ENCODE measurements at regions not wholly inside any gene's neighbourhood (a gene's known extent, or its start where the extent isn't known, plus 50 kb on each side); places are given as distances from the start of the nearest gene placed in this dataset.
"Not testable (repeated sequence)": the region's sequence is repeated elsewhere in the genome, so short reads cannot be mapped to it uniquely, and the experiment has no call there.

DNA sequence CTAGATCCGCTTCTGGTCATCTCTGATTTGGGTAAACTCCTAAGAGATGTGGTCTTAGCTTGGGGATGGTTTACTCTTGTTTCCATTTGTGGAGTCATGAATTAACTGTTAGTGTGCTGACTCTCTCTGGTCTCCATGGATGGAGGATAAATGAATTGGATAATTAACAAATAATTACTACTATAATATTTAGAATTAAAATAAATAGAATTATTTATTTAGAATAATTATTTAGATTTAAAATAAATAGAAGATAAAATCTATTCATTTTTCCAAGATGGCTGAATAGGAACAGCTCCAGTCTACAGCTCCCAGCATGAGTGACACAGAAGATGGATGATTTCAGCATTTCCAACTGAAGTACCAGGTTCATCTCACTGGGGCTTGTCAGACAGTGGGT is 1587.4 kb upstream of the AGA start:
- TF ChIP-seq, protein P1, sequence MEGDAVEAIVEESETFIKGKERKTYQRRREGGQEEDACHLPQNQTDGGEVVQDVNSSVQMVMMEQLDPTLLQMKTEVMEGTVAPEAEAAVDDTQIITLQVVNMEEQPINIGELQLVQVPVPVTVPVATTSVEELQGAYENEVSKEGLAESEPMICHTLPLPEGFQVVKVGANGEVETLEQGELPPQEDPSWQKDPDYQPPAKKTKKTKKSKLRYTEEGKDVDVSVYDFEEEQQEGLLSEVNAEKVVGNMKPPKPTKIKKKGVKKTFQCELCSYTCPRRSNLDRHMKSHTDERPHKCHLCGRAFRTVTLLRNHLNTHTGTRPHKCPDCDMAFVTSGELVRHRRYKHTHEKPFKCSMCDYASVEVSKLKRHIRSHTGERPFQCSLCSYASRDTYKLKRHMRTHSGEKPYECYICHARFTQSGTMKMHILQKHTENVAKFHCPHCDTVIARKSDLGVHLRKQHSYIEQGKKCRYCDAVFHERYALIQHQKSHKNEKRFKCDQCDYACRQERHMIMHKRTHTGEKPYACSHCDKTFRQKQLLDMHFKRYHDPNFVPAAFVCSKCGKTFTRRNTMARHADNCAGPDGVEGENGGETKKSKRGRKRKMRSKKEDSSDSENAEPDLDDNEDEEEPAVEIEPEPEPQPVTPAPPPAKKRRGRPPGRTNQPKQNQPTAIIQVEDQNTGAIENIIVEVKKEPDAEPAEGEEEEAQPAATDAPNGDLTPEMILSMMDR (IDR thresholded peaks at IDR 0.05; ENCODE audit: low read depth, low read length, missing control alignments): no peak
- H3K4me3 ChIP-seq (replicated peaks; ENCODE audit: low read depth, low read length): no peak overlapping the region
- no peak for DNase-seq (ENCODE audit: extremely low read depth, low read depth)

DNA sequence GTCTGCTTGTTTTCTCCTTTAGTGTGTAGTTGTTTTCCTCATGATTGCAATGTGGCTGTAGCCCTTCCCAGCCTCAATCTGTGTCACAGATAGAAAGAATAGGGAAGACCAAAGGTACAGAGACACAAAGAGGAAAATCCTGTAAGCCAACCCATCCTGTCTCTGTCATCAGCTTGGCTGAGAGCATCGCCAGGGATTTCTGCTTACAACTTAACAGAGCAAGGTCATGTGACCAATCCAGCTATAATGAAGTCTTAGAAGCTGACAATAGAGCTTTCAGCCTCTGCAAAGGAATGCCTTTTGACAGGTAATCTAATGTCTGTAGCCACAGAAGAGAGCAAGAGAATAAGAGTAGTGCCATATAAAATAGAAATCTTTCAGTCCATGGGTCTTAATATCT is 1598.0 kb upstream of the AGA start:
- H3K4me3 ChIP-seq (replicated peaks; ENCODE audit: low read depth, low read length): no peak overlapping the region
- TF ChIP-seq, protein P1 (IDR thresholded peaks at IDR 0.05; ENCODE audit: low read depth, low read length, missing control alignments): no peak
- DNase-seq (ENCODE audit: extremely low read depth, low read depth): no peak

DNA sequence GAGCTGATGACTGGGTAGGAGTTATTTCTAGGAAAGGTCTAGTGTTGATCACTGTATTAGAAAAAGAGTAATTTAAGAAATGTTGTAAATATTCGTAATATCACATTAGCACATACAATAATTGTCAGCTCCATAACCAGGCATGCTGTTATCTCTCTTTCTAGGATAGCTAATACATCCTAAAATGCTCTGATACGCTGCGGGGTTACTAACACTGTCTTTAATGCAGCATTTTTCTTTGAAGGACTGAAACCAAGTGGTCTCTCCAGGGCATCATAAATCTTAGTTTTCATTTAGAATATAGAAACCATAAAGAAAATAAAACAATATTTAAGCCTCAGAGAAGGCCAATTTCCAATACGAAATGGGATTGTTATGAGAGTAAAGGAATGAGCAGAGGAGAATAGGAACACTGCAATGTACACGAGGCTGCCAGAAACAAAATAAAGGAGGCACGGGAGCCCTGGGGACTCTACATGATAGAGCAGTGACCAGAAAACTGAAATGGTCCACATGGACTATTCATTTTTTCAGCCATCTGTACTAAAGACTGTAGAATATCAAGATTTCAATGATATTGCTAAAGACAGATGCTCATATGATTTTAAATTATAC is 1606.7 kb upstream of the AGA start:
- no peak overlapping the region for H3K4me3 ChIP-seq (replicated peaks; ENCODE audit: low read depth, low read length)
- no peak for DNase-seq (ENCODE audit: extremely low read depth, low read depth)
- TF ChIP-seq, protein P1 (IDR thresholded peaks at IDR 0.05; ENCODE audit: low read depth, low read length, missing control alignments): no peak

GRCh38 chr4:179051206-179051605 is 1609.0 kb upstream of the AGA start:
- no peak for DNase-seq (ENCODE audit: extremely low read depth, low read depth)
- TF ChIP-seq, protein P1 (IDR thresholded peaks at IDR 0.05; ENCODE audit: low read depth, low read length, missing control alignments): no peak
- H3K4me3 ChIP-seq (replicated peaks; ENCODE audit: low read depth, low read length): no peak overlapping the region

- DNase-seq (ENCODE audit: extremely low read depth, low read depth): no peak
- H3K4me3 ChIP-seq (replicated peaks; ENCODE audit: low read depth, low read length): no peak overlapping the region
- TF ChIP-seq, protein P1 (IDR thresholded peaks at IDR 0.05; ENCODE audit: low read depth, low read length, missing control alignments): no peak
These were observed 1617.2 kb upstream of the AGA start for GRCh38 chr4:179059396-179059795.

DNA sequence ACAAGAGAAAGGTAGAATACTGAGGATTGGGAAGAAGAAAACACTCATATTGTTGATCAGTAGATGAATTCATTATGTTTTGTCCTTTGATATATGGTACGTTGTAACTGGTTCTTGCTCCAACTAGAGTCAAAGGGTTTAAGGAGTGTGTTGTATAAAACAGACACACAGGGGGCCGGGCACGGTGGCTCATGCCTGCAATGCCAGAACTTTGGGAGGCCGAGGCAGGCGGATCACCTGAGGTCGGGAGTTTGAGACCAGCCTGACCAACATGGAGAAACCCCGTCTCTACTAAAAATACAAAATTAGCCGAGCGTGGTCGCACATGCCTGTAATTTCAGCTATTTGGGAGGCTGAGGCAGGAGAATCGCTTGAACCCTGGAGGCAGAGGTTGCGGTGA is 1624.0 kb upstream of the AGA start:
- DNase-seq (ENCODE audit: extremely low read depth, low read depth); H3K4me3 ChIP-seq (replicated peaks; ENCODE audit: low read depth, low read length): not testable (repeated sequence)

GRCh38 chr4:179071131-179071530 is 1628.9 kb upstream of the AGA start:
- no peak overlapping the region for H3K4me3 ChIP-seq (replicated peaks; ENCODE audit: low read depth, low read length)
- no peak for DNase-seq (ENCODE audit: extremely low read depth, low read depth)
- TF ChIP-seq, protein P1 (IDR thresholded peaks at IDR 0.05; ENCODE audit: low read depth, low read length, missing control alignments): no peak

Data from HFF-Myc (cell line).